ENCODE measurements at regions not wholly inside any gene's neighbourhood (a gene's known extent, or its start where the extent isn't known, plus 50 kb on each side); places are given as distances from the start of the nearest gene placed in this dataset.

DNA sequence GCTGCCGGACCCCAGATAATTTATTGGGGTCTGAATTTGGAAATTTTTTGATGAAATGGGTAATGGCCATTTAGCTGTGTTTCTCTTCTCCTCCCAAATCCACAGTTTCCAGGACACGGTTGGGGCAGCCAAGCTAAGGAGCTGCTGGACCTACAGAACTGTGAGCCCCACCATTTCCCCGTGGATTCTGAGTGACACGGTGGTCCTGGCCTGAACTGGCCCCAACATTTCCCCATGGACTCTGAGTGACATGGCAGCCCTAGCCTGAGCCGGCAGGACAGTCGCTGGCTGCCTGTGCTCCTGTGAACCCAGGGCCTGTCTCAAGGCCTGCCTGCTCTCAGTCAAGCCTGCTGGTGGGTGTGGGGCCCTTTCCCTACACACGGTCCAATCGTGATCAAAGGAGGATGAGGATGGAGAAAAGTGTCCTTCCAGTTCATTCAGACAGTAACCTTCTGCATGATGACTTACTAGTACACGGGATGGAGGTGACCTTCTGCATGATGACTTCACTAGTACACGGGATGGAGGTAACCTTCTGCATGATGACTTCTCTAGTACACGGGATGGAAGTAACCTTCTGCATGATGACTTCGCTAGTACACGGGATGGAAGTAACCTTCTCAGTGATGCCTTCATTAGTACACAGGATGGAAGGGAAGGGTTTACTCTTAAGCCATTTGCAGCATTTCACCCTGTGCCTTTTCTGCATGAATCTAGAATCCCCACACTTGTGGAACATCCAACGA is 359.9 kb downstream of the GLRX3 start:
- no peaks in the 10 kb centered on the region for H3K9me2 ChIP-seq (replicated peaks; ENCODE audit: low read depth, low read length)
- H3F3A ChIP-seq (ENCODE audit: low read depth): no peaks in the 10 kb centered on the region
- H3K9ac ChIP-seq (ENCODE audit: low read depth, low read length, poor library complexity, severe bottlenecking): no peak overlapping the region
- H3K36me3 ChIP-seq (ENCODE audit: insufficient read depth, low read length): no peaks in the 10 kb centered on the region
- peaks cover 27% of the 10 kb centered on the region; the same call in 1 of the 2 replicates for H3K9me3 ChIP-seq (ENCODE audit: insufficient read depth, low read depth, low read length)
- H3K4me1 ChIP-seq (ENCODE audit: insufficient read depth, low read length, poor library complexity, severe bottlenecking): no peaks in the 10 kb centered on the region
- no peak overlapping the region for H2AFZ ChIP-seq (ENCODE audit: low read length)
- H3K79me2 ChIP-seq (ENCODE audit: insufficient read depth, low read length): no peaks in the 10 kb centered on the region
- H3K4me2 ChIP-seq (ENCODE audit: low read depth, low read length, poor library complexity, severe bottlenecking): no peak overlapping the region
- no peaks in the 10 kb centered on the region for H3K27me3 ChIP-seq (ENCODE audit: insufficient read depth, low read length, poor library complexity, severe bottlenecking)
- TF ChIP-seq, protein P1, sequence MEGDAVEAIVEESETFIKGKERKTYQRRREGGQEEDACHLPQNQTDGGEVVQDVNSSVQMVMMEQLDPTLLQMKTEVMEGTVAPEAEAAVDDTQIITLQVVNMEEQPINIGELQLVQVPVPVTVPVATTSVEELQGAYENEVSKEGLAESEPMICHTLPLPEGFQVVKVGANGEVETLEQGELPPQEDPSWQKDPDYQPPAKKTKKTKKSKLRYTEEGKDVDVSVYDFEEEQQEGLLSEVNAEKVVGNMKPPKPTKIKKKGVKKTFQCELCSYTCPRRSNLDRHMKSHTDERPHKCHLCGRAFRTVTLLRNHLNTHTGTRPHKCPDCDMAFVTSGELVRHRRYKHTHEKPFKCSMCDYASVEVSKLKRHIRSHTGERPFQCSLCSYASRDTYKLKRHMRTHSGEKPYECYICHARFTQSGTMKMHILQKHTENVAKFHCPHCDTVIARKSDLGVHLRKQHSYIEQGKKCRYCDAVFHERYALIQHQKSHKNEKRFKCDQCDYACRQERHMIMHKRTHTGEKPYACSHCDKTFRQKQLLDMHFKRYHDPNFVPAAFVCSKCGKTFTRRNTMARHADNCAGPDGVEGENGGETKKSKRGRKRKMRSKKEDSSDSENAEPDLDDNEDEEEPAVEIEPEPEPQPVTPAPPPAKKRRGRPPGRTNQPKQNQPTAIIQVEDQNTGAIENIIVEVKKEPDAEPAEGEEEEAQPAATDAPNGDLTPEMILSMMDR (conservative IDR thresholded peaks at IDR 0.05; ENCODE audit: low read length): no peak
- no peak for TF ChIP-seq EZH2phosphoT487 (IDR thresholded peaks at IDR 0.05; ENCODE audit: borderline replicate concordance)
- no peak overlapping the region for H3K4me3 ChIP-seq (ENCODE audit: low read length, poor library complexity, severe bottlenecking)
- no peaks in the 10 kb centered on the region for H4K20me1 ChIP-seq (ENCODE audit: insufficient read depth, low read length, poor library complexity, severe bottlenecking)

DNA sequence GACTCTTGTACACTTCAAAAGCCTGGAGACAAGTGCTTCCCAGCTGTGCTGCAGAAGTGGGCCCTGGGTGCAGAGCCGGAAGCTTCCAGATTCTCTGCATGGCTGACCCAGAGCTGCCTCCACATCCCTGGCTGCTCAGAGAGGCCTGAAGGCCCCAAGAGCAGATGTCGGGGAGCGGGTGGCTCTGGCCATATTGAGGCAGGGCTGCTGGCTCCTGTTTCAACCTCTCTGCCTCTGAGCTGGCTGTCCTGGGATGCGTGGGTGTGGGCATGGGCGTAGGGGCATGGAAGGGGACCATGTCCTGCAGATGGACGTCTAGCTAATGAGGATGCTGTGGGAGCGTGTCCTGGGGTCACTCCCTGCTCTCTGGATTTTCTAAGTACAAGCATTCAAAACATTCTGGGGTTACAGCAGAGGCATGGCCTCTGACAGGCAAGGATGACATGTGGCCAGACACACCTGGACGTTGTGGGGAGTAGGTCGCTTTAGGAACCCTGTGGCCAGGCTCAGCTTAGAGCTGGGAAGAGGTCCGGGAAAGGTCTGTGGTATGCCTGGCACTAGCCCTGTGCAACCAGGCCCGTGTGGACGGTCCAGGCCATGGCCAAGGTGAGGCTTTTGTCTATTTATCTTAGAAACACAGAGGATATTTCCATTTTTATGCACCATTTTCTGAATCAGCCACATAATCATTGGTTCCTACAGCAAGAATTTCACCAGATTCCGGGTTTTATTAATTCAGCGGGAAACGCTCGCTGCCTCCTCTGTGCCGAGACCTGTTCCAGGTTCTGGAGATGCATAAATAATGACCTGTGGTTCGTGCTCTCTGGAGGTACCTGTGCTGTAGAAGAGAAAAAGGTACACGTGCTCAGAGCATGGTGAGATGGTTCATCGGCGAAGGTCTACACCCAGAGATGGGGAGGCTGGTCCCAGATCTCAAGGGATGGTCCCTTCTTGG is 361.1 kb downstream of the GLRX3 start:
- no peaks in the 10 kb centered on the region for H3K79me2 ChIP-seq (ENCODE audit: insufficient read depth, low read length)
- H3K9me2 ChIP-seq (replicated peaks; ENCODE audit: low read depth, low read length): no peaks in the 10 kb centered on the region
- H2AFZ ChIP-seq (ENCODE audit: low read length): no peak overlapping the region
- no peaks in the 10 kb centered on the region for H3F3A ChIP-seq (ENCODE audit: low read depth)
- H3K4me3 ChIP-seq (ENCODE audit: low read length, poor library complexity, severe bottlenecking): no peak overlapping the region
- TF ChIP-seq, protein P1 (conservative IDR thresholded peaks at IDR 0.05; ENCODE audit: low read length): no peak
- TF ChIP-seq EZH2phosphoT487 (IDR thresholded peaks at IDR 0.05; ENCODE audit: borderline replicate concordance): no peak
- H3K4me1 ChIP-seq (ENCODE audit: insufficient read depth, low read length, poor library complexity, severe bottlenecking): no peaks in the 10 kb centered on the region
- peaks cover 26% of the 10 kb centered on the region; the same call in 1 of the 2 replicates for H3K9me3 ChIP-seq (ENCODE audit: insufficient read depth, low read depth, low read length)
- H3K36me3 ChIP-seq (ENCODE audit: insufficient read depth, low read length): no peaks in the 10 kb centered on the region
- H3K4me2 ChIP-seq (ENCODE audit: low read depth, low read length, poor library complexity, severe bottlenecking): no peak overlapping the region
- H3K9ac ChIP-seq (ENCODE audit: low read depth, low read length, poor library complexity, severe bottlenecking): no peak overlapping the region
- no peaks in the 10 kb centered on the region for H4K20me1 ChIP-seq (ENCODE audit: insufficient read depth, low read length, poor library complexity, severe bottlenecking)
- H3K27me3 ChIP-seq (ENCODE audit: insufficient read depth, low read length, poor library complexity, severe bottlenecking): no peaks in the 10 kb centered on the region

DNA sequence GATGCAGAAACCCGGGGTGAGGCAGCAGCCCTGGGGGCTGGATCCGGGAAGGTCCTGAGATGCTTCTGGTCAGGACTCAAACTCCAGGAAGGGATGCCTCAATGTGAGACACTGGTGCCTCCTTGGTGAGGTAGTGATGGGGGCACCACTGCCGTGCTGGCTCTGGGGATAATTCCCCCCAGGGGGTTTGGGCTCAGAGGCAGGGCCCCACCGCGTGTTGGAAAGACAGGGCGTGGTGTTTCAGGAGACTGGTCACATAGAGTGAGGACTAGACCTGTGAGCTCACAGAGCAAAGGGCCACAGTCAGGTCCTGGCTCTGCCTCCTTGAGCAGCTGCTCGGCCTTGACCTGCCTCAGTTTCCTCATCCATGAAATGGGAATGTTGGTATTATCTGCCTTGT is 361.9 kb downstream of the GLRX3 start:
- no peaks in the 10 kb centered on the region for H3K79me2 ChIP-seq (ENCODE audit: insufficient read depth, low read length)
- H3K4me3 ChIP-seq (ENCODE audit: low read length, poor library complexity, severe bottlenecking): no peak overlapping the region
- no peak for TF ChIP-seq EZH2phosphoT487 (IDR thresholded peaks at IDR 0.05; ENCODE audit: borderline replicate concordance)
- TF ChIP-seq, protein P1 (conservative IDR thresholded peaks at IDR 0.05; ENCODE audit: low read length): no peak
- H4K20me1 ChIP-seq (ENCODE audit: insufficient read depth, low read length, poor library complexity, severe bottlenecking): no peaks in the 10 kb centered on the region
- no peaks in the 10 kb centered on the region for H3K27me3 ChIP-seq (ENCODE audit: insufficient read depth, low read length, poor library complexity, severe bottlenecking)
- no peak overlapping the region for H2AFZ ChIP-seq (ENCODE audit: low read length)
- H3K4me1 ChIP-seq (ENCODE audit: insufficient read depth, low read length, poor library complexity, severe bottlenecking): no peaks in the 10 kb centered on the region
- peaks cover 22% of the 10 kb centered on the region; the same call in 1 of the 2 replicates for H3K9me3 ChIP-seq (ENCODE audit: insufficient read depth, low read depth, low read length)
- no peak overlapping the region for H3K9ac ChIP-seq (ENCODE audit: low read depth, low read length, poor library complexity, severe bottlenecking)
- no peaks in the 10 kb centered on the region for H3F3A ChIP-seq (ENCODE audit: low read depth)
- no peaks in the 10 kb centered on the region for H3K9me2 ChIP-seq (replicated peaks; ENCODE audit: low read depth, low read length)
- H3K4me2 ChIP-seq (ENCODE audit: low read depth, low read length, poor library complexity, severe bottlenecking): no peak overlapping the region
- H3K36me3 ChIP-seq (ENCODE audit: insufficient read depth, low read length): no peaks in the 10 kb centered on the region
